ENCODE measurements at regions not wholly inside any gene's neighbourhood (a gene's known extent, or its start where the extent isn't known, plus 50 kb on each side); places are given as distances from the start of the nearest gene placed in this dataset.

DNA sequence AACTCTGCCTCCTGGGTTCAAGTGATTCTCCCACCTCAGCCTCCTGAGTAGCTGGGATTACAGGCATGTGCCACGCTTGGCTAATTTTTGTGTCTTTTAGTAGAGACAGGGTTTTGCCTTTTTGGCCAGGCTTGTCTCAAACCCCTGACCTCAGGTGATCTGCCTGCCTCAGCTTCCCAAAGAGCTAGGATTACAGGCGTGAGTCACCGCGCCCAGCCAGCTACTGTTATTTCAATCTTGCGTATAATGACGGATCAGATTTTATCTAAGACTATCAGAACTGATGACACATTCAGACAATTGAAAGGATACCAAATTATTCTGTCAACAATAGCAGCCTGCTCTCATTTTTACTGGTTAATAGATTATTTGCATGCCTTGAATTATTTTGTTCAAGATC lies 612.2 kb downstream of the ZIC1 start:
- H3K9ac ChIP-seq (ENCODE audit: low read length) = no peak overlapping the region
- TF ChIP-seq EZH2phosphoT487 (conservative IDR thresholded peaks at IDR 0.05; ENCODE audit: low read length) = no peak
- TF ChIP-seq, protein P1, sequence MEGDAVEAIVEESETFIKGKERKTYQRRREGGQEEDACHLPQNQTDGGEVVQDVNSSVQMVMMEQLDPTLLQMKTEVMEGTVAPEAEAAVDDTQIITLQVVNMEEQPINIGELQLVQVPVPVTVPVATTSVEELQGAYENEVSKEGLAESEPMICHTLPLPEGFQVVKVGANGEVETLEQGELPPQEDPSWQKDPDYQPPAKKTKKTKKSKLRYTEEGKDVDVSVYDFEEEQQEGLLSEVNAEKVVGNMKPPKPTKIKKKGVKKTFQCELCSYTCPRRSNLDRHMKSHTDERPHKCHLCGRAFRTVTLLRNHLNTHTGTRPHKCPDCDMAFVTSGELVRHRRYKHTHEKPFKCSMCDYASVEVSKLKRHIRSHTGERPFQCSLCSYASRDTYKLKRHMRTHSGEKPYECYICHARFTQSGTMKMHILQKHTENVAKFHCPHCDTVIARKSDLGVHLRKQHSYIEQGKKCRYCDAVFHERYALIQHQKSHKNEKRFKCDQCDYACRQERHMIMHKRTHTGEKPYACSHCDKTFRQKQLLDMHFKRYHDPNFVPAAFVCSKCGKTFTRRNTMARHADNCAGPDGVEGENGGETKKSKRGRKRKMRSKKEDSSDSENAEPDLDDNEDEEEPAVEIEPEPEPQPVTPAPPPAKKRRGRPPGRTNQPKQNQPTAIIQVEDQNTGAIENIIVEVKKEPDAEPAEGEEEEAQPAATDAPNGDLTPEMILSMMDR (IDR thresholded peaks at IDR 0.05; ENCODE audit: insufficient read depth, low read length, poor library complexity, severe bottlenecking) = no peak
- H4K20me1 ChIP-seq (ENCODE audit: low read depth, low read length) = no peaks in the 10 kb centered on the region
- no peaks in the 10 kb centered on the region for H3K36me3 ChIP-seq (ENCODE audit: low read length)
- no peak overlapping the region for H2AFZ ChIP-seq (ENCODE audit: low read depth, low read length, severe bottlenecking)
- no peak overlapping the region for H3K27ac ChIP-seq (ENCODE audit: low read depth, low read length)
- no peaks in the 10 kb centered on the region for H3F3A ChIP-seq (ENCODE audit: insufficient read depth)
- H3K4me3 ChIP-seq (ENCODE audit: insufficient read depth, low read length, poor library complexity, severe bottlenecking) = no peak overlapping the region
- no peaks in the 10 kb centered on the region for H3K9me3 ChIP-seq (ENCODE audit: insufficient read depth, low read length)
- no peak overlapping the region for H3K4me2 ChIP-seq (ENCODE audit: low read depth, low read length, poor library complexity, severe bottlenecking)
- no peaks in the 10 kb centered on the region for H3K9me2 ChIP-seq (replicated peaks; ENCODE audit: insufficient read depth, low read length)
- H3K79me2 ChIP-seq (ENCODE audit: insufficient read depth, low read length) = no peaks in the 10 kb centered on the region
- H3K27me3 ChIP-seq (ENCODE audit: low read length) = no peaks in the 10 kb centered on the region

DNA sequence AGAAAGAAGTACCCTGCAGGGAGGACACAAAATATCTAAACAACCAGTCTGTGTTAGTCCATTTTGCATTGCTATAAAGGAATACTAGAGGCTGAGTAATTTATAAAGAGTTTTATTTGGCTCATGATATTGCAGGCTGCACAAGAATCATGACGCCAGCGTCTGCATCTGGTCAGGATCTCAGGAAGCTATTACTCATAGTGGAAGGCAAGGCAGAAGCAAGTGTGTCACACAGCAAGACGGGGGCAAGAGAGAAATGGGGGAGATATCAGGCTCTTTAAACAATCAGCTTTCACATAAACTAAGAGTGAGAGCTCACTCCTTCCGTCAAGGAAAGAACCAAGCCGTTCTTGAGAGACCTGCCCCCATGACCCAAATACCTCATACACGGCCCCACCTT lies 614.8 kb downstream of the ZIC1 start:
- Histone ChIP-seq H3K27me3 (ENCODE audit: low read length) (no peaks in the 10 kb centered on the region), H3K4me2 (ENCODE audit: low read depth, low read length, poor library complexity, severe bottlenecking) (no peak overlapping the region), H3K9ac (ENCODE audit: low read length) (no peak overlapping the region), H3K9me2 (replicated peaks; ENCODE audit: insufficient read depth, low read length) (no peaks in the 10 kb centered on the region), H3K79me2 (ENCODE audit: insufficient read depth, low read length) (no peaks in the 10 kb centered on the region), H3K9me3 (ENCODE audit: insufficient read depth, low read length) (no peaks in the 10 kb centered on the region), H3K4me3 (ENCODE audit: insufficient read depth, low read length, poor library complexity, severe bottlenecking) (no peak overlapping the region), H3K27ac (ENCODE audit: low read depth, low read length) (no peak overlapping the region), H3K36me3 (ENCODE audit: low read length) (no peaks in the 10 kb centered on the region), H3F3A (ENCODE audit: insufficient read depth) (no peaks in the 10 kb centered on the region), H2AFZ (ENCODE audit: low read depth, low read length, severe bottlenecking) (no peak overlapping the region), H4K20me1 (ENCODE audit: low read depth, low read length) (no peaks in the 10 kb centered on the region)
- TF ChIP-seq, protein P1 (IDR thresholded peaks at IDR 0.05; ENCODE audit: insufficient read depth, low read length, poor library complexity, severe bottlenecking) = no peak
- no peak for TF ChIP-seq EZH2phosphoT487 (conservative IDR thresholded peaks at IDR 0.05; ENCODE audit: low read length)

- no peak overlapping the region for H3K4me2 ChIP-seq (ENCODE audit: low read depth, low read length, poor library complexity, severe bottlenecking)
- no peaks in the 10 kb centered on the region for H3F3A ChIP-seq (ENCODE audit: insufficient read depth)
- H3K9ac ChIP-seq (ENCODE audit: low read length) = no peak overlapping the region
- no peak for TF ChIP-seq EZH2phosphoT487 (conservative IDR thresholded peaks at IDR 0.05; ENCODE audit: low read length)
- TF ChIP-seq, protein P1 (IDR thresholded peaks at IDR 0.05; ENCODE audit: insufficient read depth, low read length, poor library complexity, severe bottlenecking) = no peak
- H4K20me1 ChIP-seq (ENCODE audit: low read depth, low read length) = no peaks in the 10 kb centered on the region
- no peaks in the 10 kb centered on the region for H3K36me3 ChIP-seq (ENCODE audit: low read length)
- no peak overlapping the region for H3K4me3 ChIP-seq (ENCODE audit: insufficient read depth, low read length, poor library complexity, severe bottlenecking)
- no peak overlapping the region for H2AFZ ChIP-seq (ENCODE audit: low read depth, low read length, severe bottlenecking)
- H3K27me3 ChIP-seq (ENCODE audit: low read length) = no peaks in the 10 kb centered on the region
- H3K9me3 ChIP-seq (ENCODE audit: insufficient read depth, low read length) = no peaks in the 10 kb centered on the region
- H3K27ac ChIP-seq (ENCODE audit: low read depth, low read length) = no peak overlapping the region
- H3K79me2 ChIP-seq (ENCODE audit: insufficient read depth, low read length) = no peaks in the 10 kb centered on the region
- H3K9me2 ChIP-seq (replicated peaks; ENCODE audit: insufficient read depth, low read length) = no peaks in the 10 kb centered on the region
These were observed 616.9 kb downstream of the ZIC1 start for GRCh38 chr3:148026009-148026588.
